ENCODE measurements at regions not wholly inside any gene's neighbourhood (a gene's known extent, or its start where the extent isn't known, plus 50 kb on each side); places are given as distances from the start of the nearest gene placed in this dataset.

DNA sequence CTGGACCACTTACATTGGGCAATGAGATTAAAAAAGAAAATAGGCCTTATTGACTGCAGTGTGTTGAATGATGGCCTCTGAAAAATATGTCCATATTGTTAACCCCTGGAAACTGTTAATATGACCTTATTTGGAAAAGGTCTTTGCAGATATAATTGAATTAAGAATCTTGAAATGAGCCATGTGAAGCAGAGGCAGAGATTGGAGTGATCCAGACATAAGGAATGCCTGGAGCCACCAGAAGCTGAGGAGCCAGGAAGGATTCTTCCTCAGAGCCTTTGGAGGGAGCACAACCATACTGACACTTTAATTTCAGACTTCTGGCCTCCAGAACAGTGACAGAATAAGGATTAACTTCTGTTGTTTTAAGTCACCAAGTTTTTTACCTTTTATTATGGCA lies 510.4 kb upstream of the AGTR1 start:
- Histone ChIP-seq H3K36me3 (ENCODE audit: control insufficient read depth, insufficient read depth, low read length) (no peaks in the 10 kb centered on the region), H3K4me3 (ENCODE audit: low read depth, low read length) (no peak overlapping the region), H3K27me3 (ENCODE audit: control insufficient read depth, insufficient read depth, low read length) (no peaks in the 10 kb centered on the region)
- FAIRE-seq (no peak), DNase-seq (ENCODE audit: low read depth) (no peak)
- TF ChIP-seq, protein P1, sequence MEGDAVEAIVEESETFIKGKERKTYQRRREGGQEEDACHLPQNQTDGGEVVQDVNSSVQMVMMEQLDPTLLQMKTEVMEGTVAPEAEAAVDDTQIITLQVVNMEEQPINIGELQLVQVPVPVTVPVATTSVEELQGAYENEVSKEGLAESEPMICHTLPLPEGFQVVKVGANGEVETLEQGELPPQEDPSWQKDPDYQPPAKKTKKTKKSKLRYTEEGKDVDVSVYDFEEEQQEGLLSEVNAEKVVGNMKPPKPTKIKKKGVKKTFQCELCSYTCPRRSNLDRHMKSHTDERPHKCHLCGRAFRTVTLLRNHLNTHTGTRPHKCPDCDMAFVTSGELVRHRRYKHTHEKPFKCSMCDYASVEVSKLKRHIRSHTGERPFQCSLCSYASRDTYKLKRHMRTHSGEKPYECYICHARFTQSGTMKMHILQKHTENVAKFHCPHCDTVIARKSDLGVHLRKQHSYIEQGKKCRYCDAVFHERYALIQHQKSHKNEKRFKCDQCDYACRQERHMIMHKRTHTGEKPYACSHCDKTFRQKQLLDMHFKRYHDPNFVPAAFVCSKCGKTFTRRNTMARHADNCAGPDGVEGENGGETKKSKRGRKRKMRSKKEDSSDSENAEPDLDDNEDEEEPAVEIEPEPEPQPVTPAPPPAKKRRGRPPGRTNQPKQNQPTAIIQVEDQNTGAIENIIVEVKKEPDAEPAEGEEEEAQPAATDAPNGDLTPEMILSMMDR (IDR thresholded peaks at IDR 0.05; ENCODE audit: insufficient read depth, low read length, severe bottlenecking), result no peak

DNA sequence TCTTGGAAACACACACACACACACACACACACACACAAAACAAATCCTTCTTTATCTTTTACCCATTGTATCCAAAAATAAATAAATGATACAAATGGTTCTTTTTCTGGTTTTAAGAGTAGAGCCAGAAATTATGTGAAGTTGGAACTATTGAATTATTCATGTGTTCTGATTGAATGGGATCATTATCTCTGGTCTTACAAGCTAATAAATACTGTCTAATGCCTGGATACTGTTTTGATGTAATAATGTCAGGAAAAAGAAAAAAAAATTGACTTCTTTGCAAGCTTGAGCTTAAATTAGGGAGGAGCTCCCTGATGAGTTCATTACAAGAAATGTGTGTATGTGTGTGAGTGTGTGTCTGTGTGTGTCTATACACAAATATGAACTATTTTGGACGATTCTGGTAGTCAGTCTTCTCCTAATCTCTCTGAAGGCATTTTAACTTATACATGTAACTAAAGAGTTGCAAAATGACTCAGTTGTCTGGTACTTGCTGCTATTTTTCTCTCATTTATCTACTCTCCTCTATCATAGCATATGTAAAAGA lies 507.2 kb upstream of the AGTR1 start:
- H3K4me3 ChIP-seq (ENCODE audit: low read depth, low read length), result no peak overlapping the region
- FAIRE-seq (no peak), DNase-seq (ENCODE audit: low read depth) (no peak)
- H3K36me3 ChIP-seq (ENCODE audit: control insufficient read depth, insufficient read depth, low read length), result no peaks in the 10 kb centered on the region
- no peaks in the 10 kb centered on the region for H3K27me3 ChIP-seq (ENCODE audit: control insufficient read depth, insufficient read depth, low read length)
- TF ChIP-seq, protein P1 (IDR thresholded peaks at IDR 0.05; ENCODE audit: insufficient read depth, low read length, severe bottlenecking), result no peak

DNA sequence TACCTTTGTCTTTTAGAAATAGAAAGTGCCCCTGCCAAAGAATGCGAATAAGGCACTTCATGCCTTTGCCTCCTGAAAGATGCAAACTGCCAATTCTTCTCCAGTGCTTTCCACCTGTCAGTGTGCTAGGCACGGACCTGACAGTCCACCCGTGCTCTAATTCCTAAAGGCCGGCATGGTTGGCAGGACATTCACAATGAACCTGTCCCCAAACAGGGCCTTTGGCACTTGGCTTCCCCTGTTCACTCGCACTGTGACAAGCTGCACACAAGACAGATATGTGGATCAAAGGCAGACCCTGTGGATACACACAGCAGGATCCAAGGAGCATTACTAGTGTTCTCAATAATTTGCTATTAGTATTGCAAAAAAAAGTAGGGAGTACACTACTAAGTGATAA lies 505.7 kb upstream of the AGTR1 start:
- TF ChIP-seq, protein P1 (IDR thresholded peaks at IDR 0.05; ENCODE audit: insufficient read depth, low read length, severe bottlenecking), result no peak
- no peak for DNase-seq (ENCODE audit: low read depth)
- no peaks in the 10 kb centered on the region for H3K27me3 ChIP-seq (ENCODE audit: control insufficient read depth, insufficient read depth, low read length)
- no peak overlapping the region for H3K4me3 ChIP-seq (ENCODE audit: low read depth, low read length)
- no peak for FAIRE-seq
- H3K36me3 ChIP-seq (ENCODE audit: control insufficient read depth, insufficient read depth, low read length), result no peaks in the 10 kb centered on the region

DNA sequence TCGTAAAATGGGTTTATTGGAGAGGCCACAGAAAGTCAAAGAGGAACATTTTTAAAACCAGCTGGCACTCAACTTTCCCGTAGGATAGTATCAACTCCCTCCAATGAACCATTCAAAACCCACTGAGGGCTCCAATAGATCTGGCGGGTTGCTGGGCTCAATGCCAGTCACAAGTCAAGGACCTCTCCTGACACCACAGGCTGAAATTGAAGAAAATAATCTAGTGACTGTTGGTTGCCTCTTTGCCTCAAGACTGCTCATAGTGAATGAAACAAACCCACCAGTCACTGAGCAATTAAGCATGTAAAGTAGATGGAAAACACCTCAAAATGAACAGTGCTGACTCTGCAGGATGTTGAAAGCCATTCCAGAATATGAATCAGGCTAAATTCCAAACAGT lies 500.6 kb upstream of the AGTR1 start:
- TF ChIP-seq, protein P1 (IDR thresholded peaks at IDR 0.05; ENCODE audit: insufficient read depth, low read length, severe bottlenecking), result no peak
- H3K4me3 ChIP-seq (ENCODE audit: low read depth, low read length), result no peak overlapping the region
- H3K36me3 ChIP-seq (ENCODE audit: control insufficient read depth, insufficient read depth, low read length), result no peaks in the 10 kb centered on the region
- no peak for DNase-seq (ENCODE audit: low read depth)
- no peak for FAIRE-seq
- no peaks in the 10 kb centered on the region for H3K27me3 ChIP-seq (ENCODE audit: control insufficient read depth, insufficient read depth, low read length)

DNA sequence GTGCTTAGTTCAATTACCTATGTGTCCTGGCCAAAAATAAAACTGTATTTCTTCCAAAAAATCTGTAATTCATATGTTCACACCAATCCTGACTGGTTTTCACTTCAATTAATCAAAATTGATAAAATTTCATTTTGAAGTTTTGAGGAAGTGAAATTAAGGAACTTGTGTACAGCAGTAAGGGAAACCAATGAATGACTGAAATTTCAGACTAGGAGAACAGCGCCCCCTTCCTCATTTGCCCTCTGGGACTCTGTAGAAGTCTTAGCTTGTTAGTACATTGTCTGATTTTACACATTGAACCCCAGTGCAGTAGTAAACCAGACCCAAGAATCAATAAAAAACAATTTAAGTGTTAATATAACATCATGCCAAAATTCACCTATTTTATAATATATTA lies 495.3 kb upstream of the AGTR1 start:
- TF ChIP-seq, protein P1 (IDR thresholded peaks at IDR 0.05; ENCODE audit: insufficient read depth, low read length, severe bottlenecking), result no peak
- Histone ChIP-seq H3K27me3 (ENCODE audit: control insufficient read depth, insufficient read depth, low read length) (no peaks in the 10 kb centered on the region), H3K36me3 (ENCODE audit: control insufficient read depth, insufficient read depth, low read length) (no peaks in the 10 kb centered on the region), H3K4me3 (ENCODE audit: low read depth, low read length) (no peak overlapping the region)
- FAIRE-seq, result no peak
- no peak for DNase-seq (ENCODE audit: low read depth)

DNA sequence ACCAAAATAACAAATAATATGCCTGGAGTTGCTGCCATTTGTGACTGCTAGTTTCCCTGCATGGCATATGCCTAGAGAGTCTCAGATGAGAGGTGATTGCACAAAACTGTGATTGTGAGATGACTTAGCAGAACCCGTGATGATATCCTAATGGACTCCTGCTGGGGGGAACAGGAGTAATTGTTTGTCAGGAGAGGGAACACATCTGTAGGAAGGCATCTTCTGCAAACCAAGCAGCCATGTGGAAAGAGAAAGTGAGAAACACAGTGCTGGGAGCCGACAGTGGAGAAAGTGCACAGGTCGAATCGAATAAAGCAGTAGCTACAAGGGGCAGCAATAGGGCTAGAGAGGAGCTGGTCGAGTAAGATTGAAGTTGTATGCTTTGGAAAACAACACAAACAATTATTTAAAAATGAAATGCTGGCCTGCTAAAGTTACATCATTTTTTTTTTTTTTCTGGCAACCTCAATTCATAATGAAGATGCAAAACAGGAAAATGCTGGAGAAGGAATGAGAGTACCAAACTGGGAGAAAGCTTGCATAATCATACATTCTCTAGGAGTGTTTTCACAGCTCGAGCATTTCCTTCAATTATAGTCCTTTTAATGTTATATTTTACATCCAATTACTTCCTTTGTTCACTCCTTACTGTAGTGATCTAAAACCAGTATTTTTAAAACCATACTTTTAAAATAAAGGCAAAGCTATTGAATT lies 494.2 kb upstream of the AGTR1 start:
- H3K36me3 ChIP-seq (ENCODE audit: control insufficient read depth, insufficient read depth, low read length), result no peaks in the 10 kb centered on the region
- no peaks in the 10 kb centered on the region for H3K27me3 ChIP-seq (ENCODE audit: control insufficient read depth, insufficient read depth, low read length)
- no peak for DNase-seq (ENCODE audit: low read depth)
- no peak overlapping the region for H3K4me3 ChIP-seq (ENCODE audit: low read depth, low read length)
- TF ChIP-seq, protein P1 (IDR thresholded peaks at IDR 0.05; ENCODE audit: insufficient read depth, low read length, severe bottlenecking), result no peak
- FAIRE-seq, result no peak
